GM23338 (cell line): ENCODE measurements at regions not wholly inside any gene's neighbourhood (a gene's known extent, or its start where the extent isn't known, plus 50 kb on each side); places are given as distances from the start of the nearest gene placed in this dataset.

ENCODE experiments used
- CREB1 ChIP-seq: fragments of 250-450 bp; sonication (Bioruptor Pico); IDR thresholded peaks from 2 replicates; pipeline ENCODE4 v1.5.0; 2020; ENCODE audit warnings: low read depth, mild to moderate bottlenecking, moderate library complexity
- EZH2 ChIP-seq: fragments of 200-600 bp; sonication (generic); IDR thresholded peaks from one replicate; pipeline ENCODE4 v1.8.0; 2017; ENCODE audit warnings: antibody characterized with exemption, mild to moderate bottlenecking, low read depth; ENCODE audit not compliant: unreplicated experiment
- EZH2phosphoT487 ChIP-seq: fragments of 200-600 bp; sonication (generic); IDR thresholded peaks from one replicate; pipeline ENCODE4 v1.8.1; 2018; ENCODE audit warnings: antibody characterized with exemption; ENCODE audit not compliant: unreplicated experiment
- JUNB ChIP-seq: IDR thresholded peaks from one replicate; pipeline ENCODE4 v1.6.1; 2016; ENCODE audit warnings: antibody characterized with exemption; ENCODE audit not compliant: unreplicated experiment
- POLR2AphosphoS5 ChIP-seq: IDR thresholded peaks from 2 replicates; pipeline ENCODE4 v1.6.1; 2016; ENCODE audit warnings: antibody characterized with exemption, low read depth
- STAT1 ChIP-seq: IDR thresholded peaks from one replicate; pipeline ENCODE4 v1.6.1; 2016; ENCODE audit warnings: antibody characterized with exemption; ENCODE audit not compliant: unreplicated experiment
- ZNF331 ChIP-seq: fragments of 250-450 bp; sonication (Bioruptor Pico); IDR thresholded peaks from 2 replicates; pipeline ENCODE4 v1.5.0; 2020; ENCODE audit warnings: low read depth, mild to moderate bottlenecking, moderate library complexity
- TF ChIP-seq, protein P1 (sequence below), 2 experiments: fragments of 200-600 bp in 1 of 2; sonication (generic) in 1 of 2; conservative IDR thresholded peaks; 2 replicates each; pipeline versions ENCODE4 v1.5.1 to v1.6.1; 2016 to 2017; ENCODE audit warnings: antibody characterized with exemption in 2 of 2, low read depth in 2 of 2, mild to moderate bottlenecking in 2 of 2, moderate library complexity in 1 of 2
- TF ChIP-seq, protein P2 (sequence below): IDR thresholded peaks from one replicate; pipeline ENCODE4 v1.6.1; 2018; ENCODE audit warnings: antibody characterized with exemption; ENCODE audit not compliant: unreplicated experiment
- TF ChIP-seq, protein P3 (sequence below): IDR thresholded peaks from 2 replicates; pipeline ENCODE4 v1.6.1; 2016; ENCODE audit warnings: antibody characterized with exemption

- TF ChIP-seq EZH2phosphoT487 (no peak), EZH2 (no peak), POLR2AphosphoS5 (no peak), CREB1 (CRISPR knock-in tag) (no peak), STAT1 (no peak), ZNF331 (CRISPR knock-in tag) (no peak), JUNB (no peak)
- TF ChIP-seq, protein P1, sequence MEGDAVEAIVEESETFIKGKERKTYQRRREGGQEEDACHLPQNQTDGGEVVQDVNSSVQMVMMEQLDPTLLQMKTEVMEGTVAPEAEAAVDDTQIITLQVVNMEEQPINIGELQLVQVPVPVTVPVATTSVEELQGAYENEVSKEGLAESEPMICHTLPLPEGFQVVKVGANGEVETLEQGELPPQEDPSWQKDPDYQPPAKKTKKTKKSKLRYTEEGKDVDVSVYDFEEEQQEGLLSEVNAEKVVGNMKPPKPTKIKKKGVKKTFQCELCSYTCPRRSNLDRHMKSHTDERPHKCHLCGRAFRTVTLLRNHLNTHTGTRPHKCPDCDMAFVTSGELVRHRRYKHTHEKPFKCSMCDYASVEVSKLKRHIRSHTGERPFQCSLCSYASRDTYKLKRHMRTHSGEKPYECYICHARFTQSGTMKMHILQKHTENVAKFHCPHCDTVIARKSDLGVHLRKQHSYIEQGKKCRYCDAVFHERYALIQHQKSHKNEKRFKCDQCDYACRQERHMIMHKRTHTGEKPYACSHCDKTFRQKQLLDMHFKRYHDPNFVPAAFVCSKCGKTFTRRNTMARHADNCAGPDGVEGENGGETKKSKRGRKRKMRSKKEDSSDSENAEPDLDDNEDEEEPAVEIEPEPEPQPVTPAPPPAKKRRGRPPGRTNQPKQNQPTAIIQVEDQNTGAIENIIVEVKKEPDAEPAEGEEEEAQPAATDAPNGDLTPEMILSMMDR (conservative IDR thresholded peaks at IDR 0.05; ENCODE audit: low read depth in 2 of 2) = no peak
- TF ChIP-seq, protein P2, sequence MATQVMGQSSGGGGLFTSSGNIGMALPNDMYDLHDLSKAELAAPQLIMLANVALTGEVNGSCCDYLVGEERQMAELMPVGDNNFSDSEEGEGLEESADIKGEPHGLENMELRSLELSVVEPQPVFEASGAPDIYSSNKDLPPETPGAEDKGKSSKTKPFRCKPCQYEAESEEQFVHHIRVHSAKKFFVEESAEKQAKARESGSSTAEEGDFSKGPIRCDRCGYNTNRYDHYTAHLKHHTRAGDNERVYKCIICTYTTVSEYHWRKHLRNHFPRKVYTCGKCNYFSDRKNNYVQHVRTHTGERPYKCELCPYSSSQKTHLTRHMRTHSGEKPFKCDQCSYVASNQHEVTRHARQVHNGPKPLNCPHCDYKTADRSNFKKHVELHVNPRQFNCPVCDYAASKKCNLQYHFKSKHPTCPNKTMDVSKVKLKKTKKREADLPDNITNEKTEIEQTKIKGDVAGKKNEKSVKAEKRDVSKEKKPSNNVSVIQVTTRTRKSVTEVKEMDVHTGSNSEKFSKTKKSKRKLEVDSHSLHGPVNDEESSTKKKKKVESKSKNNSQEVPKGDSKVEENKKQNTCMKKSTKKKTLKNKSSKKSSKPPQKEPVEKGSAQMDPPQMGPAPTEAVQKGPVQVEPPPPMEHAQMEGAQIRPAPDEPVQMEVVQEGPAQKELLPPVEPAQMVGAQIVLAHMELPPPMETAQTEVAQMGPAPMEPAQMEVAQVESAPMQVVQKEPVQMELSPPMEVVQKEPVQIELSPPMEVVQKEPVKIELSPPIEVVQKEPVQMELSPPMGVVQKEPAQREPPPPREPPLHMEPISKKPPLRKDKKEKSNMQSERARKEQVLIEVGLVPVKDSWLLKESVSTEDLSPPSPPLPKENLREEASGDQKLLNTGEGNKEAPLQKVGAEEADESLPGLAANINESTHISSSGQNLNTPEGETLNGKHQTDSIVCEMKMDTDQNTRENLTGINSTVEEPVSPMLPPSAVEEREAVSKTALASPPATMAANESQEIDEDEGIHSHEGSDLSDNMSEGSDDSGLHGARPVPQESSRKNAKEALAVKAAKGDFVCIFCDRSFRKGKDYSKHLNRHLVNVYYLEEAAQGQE = no peak
- TF ChIP-seq, protein P3, sequence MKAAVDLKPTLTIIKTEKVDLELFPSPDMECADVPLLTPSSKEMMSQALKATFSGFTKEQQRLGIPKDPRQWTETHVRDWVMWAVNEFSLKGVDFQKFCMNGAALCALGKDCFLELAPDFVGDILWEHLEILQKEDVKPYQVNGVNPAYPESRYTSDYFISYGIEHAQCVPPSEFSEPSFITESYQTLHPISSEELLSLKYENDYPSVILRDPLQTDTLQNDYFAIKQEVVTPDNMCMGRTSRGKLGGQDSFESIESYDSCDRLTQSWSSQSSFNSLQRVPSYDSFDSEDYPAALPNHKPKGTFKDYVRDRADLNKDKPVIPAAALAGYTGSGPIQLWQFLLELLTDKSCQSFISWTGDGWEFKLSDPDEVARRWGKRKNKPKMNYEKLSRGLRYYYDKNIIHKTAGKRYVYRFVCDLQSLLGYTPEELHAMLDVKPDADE = no peak
Measured at GRCh38 chr16:35194681-35195080, 1735.3 kb downstream of the TP53TG3F start.
